ENCODE measurements at regions not wholly inside any gene's neighbourhood (a gene's known extent, or its start where the extent isn't known, plus 50 kb on each side); places are given as distances from the start of the nearest gene placed in this dataset.

DNA sequence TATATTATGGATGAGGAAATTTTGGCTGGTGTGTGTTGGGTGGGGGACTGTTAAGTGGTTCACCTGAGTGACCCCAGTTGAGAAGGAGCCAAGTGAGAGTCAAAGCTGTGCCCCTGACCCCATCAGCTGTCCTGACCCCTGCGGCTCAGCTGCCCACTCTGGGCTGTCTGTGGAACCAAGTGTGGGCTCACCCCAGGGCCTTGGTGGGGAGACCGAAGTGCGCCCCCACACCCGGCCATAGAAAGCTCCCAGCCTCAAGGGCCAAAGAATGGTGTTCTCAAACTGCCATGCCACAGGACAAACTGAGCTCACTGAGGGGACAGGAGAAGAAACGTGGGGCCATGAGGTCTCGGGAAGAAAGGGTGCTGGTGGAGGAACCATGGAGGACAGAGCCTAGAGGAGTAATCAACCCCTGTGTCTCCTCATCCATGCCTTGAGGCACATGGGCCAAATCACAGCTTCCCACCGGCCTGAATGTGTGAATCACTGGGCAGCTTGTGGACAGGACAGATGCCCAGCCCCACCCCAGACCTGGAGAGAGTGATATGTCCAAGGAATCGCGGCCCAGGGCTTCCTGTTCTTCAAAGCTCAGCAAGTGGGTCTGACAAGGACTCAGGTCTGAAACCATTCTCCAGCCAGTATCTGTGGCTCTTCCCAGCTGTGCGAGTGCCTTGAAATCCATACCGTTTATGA lies 86.2 kb upstream of the CACUL1 start:
- TF ChIP-seq EZH2 (IDR thresholded peaks at IDR 0.05; ENCODE audit: low read length) (no peak), CTCF (optimal IDR thresholded peaks at IDR 0.05 in 1 of 3, IDR thresholded peaks at IDR 0.05 in 1 of 3, conservative IDR thresholded peaks at IDR 0.05 in 1 of 3; ENCODE audit: extremely low read depth in 1 of 3, insufficient read depth in 2 of 3, low read length in 3 of 3) (no peak)

Measured in keratinocyte (primary cell).